GM18498 (cell line): ENCODE measurements at regions not wholly inside any gene's neighbourhood (a gene's known extent, or its start where the extent isn't known, plus 50 kb on each side); places are given as distances from the start of the nearest gene placed in this dataset.

Source experiments
- ATAC-seq: cut with Tn5 transposase; IDR thresholded peaks from one replicate; pipeline ENCODE4 v1.9.1; 2021; ENCODE audit warnings: mild to moderate bottlenecking, moderate library complexity; ENCODE audit not compliant: unreplicated experiment

DNA sequence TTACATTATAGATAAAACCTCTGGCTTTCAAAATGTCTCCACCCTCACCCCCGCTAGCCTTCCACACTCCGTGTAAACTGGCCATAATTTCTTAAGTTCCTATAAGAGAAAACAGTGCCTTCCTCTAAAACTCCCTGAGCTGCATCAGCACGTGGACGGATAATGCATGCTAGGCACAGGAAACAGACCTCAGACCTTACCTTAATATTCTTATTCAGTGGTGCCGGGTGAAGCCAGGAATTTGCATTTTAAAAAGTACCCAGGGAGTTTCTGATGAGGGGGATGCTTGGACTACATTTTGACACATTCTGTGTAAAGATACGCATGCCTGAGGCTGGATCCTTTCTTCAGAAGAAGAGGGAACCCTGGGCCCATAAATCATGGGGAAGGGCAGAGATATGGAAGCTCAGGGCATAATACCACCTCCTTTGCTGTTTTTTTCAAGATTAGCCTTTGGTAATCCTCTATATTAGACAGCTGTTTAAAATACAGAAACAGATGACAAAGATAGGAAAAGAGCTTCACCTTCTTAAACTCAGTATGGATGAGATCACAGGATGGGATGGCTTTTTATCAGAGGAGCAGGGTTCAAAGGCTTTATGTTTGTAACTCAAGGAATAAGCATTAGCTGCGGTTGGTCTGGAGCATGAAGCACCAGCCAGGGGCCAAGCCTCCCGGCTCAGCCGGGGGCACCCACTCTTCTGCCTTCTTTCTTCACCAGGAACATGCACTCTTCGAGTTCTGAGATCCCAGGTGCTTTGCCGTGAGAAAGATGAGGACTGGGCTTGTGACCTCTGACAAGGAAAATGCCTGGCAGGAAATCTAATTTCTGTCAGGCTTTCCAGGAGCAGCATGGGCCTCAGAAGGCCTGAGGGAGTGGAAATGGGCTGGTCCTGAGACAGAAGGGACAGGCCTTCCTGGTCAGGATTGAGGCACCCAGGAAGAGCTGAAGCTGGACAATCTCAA is 218.1 kb upstream of the SOX4 start:
- peak; percentile 60 for ATAC-seq

DNA sequence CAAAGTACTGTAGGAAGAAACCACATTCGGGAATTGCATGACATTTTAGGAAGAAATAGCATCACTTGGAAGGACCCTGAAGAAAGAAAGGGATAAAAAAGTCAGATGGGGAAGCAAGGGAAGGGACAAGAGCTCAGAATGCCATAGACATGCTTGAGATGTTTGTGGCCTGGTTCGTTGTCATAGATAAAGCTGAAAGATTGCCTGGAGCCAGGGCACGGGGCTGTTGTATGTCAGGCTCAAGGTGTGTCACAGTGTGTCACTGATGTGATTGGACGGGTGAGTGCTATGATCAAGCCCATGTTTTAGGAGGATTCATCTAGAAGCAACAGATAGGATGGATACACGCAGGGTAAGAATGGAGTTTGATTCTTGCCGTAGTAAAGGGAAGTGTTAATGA is 216.2 kb upstream of the SOX4 start:
- no peak for ATAC-seq

DNA sequence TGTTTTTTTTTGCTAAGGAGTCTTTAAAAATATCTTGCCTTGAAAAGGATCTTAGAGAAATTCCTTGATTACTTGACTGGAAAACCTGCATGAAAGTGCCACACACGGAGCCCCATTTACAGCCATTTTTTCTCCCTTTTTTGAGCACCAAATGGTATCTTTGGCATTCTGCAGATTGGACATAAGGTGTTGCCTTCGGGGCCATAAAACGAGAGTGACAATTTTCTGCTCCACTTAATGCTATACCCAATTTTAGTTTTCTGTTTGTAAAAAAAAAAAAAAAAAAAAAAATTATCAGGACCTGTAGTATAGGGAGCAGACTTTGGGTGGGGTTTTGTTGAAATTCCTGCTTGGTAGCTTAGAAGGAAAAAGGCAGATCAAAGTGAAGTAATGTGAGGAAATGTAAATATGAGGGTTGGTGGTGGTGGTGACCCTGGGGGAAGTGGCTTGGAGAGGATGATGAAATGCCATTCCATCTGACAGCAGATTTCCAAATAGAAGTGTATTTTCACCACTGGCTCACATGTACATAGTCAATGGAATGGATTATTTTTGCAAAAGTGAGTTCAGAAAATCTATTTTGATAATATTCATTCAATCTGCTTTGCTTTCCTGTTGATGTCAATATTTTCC is 212.1 kb upstream of the SOX4 start:
- ATAC-seq = no peak

DNA sequence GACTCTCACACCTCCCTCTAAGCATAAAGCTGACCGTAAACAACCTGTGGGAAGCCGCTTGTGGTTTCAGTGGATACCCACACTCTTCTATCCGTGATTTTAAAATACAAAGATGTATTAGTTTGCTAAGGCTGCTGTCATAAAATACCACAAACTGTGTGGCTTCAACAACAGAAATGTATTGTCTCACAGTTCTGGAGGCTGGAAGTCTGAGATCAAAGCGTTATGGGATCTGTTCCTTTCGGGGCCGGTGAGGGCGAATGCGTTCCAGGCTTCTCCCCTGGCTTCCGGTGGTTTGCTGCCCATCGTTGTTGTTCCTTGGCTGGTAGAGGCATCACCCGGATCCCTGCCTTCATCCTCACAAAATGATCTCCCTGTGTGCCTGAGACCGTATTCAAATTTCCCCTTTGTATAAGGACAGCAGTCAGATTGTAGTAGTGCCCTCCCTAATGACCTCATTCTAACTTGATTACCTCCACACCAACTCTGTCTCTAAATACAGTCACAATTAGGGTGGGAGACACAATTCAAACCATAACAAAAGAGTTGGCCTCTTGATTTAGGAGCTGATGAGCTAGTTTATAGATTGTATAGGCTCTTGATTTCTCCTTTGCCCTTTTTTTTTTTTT is 210.6 kb upstream of the SOX4 start:
- ATAC-seq = no peak

DNA sequence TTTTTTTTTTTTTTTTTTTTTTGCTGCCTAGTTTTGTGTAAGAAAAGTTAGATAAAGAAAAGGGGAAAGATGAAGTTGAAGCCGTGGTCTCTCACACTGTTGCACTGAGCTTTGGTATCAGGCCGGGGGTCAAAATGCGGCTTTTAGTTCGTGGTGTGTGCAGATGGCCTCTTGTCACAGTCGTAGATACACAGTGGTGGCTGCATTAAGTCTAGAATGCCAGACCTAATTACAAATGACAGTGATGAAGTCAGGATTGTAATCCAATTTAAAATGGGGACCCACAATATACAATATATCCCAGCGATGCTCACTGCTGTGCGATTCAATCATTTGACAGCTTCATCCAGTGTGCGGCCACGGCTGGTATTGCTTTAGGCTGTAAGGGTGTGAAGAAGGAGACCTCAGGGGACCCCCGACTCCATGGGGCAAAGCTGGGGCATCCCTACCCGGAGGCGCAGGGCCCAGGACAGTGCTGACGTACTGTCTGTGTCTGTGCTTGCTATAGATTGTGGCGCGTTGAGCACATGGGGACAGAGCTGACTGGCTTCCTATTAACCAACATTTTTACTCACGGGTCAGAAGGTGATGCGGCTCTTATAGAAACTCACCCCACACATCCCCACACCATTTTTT is 210.0 kb upstream of the SOX4 start:
- no peak for ATAC-seq

DNA sequence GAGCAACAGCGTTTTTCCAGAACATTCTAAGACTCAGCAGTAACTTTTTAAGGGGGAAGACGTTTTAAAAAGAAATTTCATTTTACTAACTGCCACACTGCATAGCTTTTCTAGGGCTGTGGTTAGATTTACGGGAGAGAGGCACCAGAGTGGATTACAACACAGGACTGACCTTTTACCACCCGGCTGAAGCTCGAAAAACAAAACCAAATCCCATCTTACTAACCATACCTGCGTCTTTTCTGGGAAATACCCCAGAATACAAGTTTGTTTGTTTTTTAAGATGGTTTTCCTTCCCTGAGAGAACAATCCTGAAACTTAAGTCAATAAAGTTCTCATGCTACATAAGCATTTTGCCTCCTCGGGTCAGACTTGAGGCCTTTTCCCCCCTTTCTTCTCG is 209.3 kb upstream of the SOX4 start:
- no peak for ATAC-seq

DNA sequence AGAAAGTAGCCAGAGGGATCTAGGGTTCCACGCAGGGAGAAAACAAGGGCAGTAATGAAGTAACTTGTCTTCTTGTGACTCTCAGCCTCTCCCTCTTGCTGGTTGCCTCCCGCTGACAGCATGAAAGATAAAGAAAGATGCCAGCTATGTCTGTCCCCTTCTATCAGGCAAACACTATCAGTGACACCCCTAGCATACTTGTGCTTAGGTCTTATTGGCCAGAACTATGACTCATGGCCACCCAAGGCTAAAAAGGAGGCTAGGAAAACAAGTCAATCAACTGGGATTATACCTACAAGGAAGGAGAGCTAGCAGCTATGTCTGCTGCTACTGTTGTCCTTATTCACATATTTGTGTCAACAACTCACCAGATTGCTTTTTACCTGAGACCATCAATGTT is 206.8 kb upstream of the SOX4 start:
- ATAC-seq = no peak

DNA sequence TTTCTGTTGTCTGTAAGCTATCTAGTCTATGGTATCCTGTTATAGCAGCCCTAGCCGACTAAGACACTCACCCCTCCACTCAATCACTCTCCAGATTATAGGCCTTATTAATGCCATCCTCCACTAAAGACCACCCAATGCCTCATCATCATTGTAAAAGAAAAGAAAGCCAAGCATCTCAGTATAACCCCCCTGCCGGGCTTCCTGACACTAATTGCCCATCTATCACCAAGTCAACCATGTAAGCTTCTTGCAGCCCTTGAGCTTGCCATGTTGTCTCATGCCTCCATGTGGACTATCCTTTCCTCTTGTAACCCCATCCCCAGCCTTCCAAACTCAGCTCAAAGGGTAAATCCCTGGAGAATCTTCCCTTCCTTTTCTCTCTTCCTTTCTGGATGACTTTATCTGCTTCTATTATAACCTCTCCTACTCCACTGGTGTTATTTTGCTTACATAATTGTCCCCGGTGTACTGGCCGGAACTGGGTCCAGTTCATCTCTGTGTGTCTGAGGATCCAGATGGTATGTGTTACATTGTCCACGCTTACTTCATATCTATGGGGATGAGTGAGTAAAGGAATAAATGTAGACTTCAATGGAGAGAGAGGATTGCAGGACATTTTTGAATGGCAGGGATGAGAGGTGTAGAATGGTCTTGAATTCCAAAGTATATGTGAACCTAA is 202.9 kb upstream of the SOX4 start:
- ATAC-seq = no peak

DNA sequence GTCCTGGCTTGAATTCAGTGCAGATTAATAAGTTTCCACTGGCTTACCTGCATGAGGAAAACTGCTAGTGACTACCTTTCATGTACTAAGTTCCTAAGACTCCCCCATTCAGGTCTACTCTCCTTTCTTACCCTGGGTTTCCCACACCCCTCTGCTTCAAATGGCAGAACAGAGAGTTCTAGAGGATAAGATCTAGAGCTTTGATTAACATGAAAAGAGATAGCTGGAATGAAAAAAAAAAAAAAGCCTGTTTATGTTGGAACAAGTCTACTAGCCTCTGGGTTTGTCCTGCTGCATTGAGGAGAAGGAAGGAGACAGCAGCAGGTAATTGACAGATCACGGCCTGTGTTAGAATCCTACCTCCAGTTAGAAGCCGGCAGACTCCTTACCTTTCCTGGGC is 201.4 kb upstream of the SOX4 start:
- ATAC-seq = no peak

DNA sequence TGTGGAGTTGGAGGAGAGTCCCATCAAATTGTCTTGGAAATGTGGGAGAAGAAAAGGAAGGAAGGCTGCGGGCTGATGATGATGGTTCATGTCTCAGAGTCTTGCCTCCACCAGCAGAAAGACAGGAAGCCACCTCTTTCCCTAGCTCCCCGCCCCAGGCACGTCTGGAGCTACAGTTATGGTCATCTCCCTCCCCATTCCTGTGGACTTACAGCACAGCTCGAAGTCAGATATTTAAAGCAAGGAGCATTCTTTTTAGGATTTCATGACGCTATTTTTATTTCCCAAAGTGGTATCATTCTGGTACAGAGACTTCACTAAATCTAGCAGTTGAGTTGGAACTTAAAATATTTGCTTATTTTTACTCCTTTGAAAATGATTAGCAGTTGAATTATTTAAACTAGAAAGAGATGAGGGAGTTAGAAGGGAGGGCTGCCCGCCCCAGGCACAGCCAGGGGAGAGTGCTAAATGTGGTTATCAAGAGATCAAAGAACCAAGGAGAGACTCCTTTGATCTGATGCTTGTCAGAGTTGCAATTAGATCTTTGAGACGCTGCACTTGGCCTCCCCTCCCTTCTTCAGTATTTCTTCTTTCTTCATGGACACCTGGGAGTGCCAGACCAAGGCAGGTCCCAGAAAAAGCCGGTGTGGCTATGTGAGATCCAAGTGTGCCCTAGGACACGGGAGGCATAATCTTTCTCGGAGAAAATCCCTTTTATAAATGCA is 199.9 kb upstream of the SOX4 start:
- ATAC-seq = no peak

DNA sequence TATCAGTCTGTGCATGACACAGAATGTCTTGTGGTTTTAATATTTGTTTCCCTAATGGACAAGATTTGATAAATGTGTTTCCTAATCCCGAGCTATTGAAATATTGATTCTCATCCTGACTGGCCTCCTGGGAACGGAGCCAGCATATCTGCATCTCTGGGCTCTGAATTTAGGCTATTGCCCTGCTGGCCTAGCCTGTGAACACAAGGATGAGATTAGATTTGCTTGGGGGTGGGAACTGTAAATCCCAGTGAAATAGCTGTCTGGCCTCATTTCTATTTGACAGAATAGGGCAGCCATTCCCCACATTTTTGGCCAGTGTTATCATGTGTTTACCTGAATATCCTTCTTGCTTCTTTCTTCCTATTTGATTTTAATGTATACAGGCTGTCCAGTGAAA is 198.4 kb upstream of the SOX4 start:
- ATAC-seq = no peak

DNA sequence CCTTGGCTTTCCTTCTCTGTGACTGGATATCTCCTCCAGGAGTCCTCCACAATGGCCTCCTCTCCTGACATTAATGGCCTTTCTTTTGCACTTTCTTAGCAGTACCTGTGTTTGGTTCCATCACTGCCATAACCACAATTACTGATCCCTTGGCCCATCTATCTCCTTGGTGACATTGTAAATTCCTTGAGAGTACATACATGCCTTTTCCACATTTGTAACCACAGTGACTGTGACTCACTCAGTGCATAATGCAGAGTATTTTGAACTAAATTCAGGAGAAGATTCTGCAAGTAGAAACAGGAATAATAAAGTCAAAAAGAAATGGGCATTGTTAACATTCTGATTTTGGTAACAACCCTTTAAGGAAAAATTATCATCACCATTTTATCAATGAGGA is 197.2 kb upstream of the SOX4 start:
- no peak for ATAC-seq

DNA sequence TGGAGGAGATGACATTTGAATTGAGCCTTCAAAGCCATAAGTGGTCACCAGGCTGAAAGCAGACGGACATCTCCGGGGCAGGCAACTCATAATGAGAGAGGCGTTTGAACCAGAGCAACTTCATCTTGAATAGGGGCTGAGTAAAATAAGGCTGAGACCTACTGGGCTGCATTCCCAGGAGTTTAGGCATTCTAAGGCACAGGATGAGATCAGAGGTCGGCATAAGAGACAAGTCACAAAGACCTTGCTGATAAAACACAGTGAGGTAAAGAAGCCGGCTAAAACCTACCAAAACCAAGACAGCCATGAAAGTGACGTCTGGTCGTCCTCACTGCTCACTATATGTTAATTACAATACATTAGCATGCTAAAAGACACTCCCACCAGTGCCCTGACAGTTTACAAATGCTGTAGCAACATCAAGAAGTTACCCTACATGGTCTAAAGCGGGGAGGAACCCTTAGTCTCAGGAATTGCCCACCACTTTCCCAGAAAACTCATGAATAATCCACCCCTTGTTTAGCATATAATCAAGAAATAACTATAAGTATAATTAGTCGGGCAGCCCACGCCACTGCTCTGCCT is 194.7 kb upstream of the SOX4 start:
- ATAC-seq = no peak

DNA sequence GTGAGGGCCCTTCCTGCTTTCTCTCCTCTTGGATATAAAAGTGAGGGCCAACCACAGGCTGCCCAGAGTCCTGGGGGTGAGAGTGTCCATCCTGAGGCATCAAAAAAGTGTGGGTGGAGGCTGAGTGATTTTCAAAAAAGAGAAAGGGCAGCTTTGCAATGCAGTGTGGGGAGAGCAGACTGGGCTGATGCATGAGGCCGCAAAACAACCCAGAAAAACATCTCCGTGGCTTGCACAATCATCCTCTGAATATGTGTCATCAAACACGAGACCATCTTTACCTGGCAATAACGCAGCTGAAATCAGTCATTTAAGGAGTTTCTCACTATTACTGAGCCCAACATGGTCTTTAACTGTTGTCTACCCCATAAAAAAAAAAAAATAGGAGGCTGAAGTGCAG is 191.2 kb upstream of the SOX4 start:
- ATAC-seq = peak; percentile 38

DNA sequence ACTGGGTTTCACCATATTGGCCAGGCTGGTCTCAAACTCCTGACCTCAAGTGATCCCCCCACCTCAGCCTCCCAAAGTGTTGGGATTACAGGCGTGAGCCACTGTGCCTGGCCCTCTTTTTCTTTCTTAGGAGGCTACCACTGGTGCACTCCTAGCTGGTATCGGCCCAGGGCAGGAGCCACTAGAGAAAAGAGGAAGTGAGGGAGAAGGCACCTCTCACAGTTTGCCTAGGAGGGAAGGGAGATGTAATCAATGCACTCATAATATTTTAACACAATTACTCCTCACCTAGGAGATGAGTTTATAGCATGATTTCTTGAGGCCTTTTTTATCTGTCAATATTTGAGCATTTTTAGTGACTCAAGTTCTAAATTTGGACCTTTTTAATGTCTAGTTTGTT is 189.0 kb upstream of the SOX4 start:
- ATAC-seq = peak; percentile 82

DNA sequence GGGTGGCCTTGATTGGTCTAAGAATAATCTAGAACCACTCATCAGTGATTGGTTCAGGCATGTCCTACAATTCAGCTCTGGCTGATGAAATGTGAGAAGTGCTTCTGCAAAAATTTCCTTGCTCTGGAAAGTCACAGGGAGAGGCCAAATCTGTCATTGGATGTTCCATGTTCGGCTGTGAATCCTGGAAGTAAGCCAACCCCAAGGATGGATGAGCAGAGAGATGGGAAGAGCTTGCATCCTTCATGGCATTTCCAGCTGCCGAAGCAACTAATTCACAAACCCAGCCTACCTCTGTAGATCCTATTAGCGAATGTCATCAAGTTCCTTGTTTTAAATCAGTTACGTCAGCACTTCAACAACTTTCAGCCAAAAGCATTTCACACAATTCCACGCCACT is 187.2 kb upstream of the SOX4 start:
- no peak for ATAC-seq

DNA sequence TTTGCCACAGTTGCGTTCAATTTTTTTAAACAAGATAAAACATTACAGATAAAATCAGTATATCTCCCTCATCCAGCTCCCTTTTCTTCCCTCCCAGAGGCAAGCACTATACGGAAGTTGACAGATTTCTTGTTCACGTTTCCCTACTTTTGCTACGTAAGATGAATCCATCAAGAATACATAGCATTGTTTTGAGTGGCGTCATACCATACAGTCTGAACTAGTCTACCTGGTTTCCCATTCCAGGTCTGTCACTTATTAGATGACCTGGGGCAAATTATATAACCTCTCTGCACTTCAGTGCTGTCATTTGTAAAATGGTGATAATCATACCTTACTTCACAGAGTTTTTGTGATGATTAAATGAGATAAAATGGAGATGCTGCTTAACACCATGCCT is 184.3 kb upstream of the SOX4 start:
- no peak for ATAC-seq

DNA sequence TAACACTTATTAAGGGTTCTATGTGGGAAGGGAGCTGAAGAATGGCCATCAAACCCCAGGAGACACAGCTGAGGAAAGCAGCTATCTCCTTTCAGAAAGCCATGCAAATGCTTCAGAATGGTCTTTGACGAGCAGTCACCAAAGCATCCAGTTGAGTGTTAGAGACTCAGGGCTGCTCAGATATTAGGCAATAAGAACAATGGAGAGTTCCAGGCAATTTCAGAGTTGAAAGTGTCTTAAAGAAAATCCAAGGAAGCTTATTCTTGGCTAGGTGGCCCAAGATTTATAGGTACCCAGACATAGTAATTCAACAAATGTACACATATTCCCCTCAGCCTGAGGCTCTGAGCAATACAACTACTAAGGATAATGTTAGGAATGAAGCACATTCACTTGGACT is 180.1 kb upstream of the SOX4 start:
- no peak for ATAC-seq

DNA sequence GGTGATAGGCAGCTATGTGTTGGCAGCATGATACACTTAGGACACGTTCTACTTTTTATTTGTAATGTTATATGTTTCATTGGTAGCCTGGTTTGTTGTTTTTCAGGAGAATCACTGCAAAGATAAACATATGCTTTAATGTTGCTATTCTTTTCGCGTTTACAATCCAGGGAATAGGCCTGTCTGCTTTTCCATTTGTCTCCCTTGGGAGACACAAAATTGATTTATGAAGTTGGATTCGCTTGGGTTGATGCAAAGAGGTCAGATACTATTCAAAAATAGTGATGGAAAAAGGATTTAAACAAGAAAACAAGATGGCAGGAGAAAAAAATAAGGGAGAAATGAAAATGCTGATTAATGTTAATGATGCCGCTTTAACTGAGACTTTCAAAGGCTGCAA is 179.5 kb upstream of the SOX4 start:
- ATAC-seq = no peak
